GM23338 (cell line): ENCODE measurements at regions not wholly inside any gene's neighbourhood (a gene's known extent, or its start where the extent isn't known, plus 50 kb on each side); places are given as distances from the start of the nearest gene placed in this dataset.

Source experiments
- ATAC-seq: fragments of 200-7000 bp; cut with Tn5 transposase; 3 replicates; pipeline ENCODE4 v1.9.1; 2020
- DNase-seq: peaks from one replicate; pipeline ENCODE4 v3.0.0-alpha.2; 2015; ENCODE audit warnings: low spot score
- H2AFZ ChIP-seq: fragments of 200-600 bp; sonication (generic); 2 replicates; pipeline ENCODE4 v1.8.0; 2016; ENCODE audit warnings: antibody characterized with exemption, mild to moderate bottlenecking, moderate library complexity
- H3F3A ChIP-seq: fragments of 200-600 bp; sonication (generic); replicated peaks from 2 replicates; pipeline ENCODE4 v1.8.0; 2017; ENCODE audit warnings: antibody characterized with exemption, mixed run types, low read depth
- H3K27ac ChIP-seq: fragments of 200-600 bp; sonication (generic); 2 replicates; pipeline ENCODE4 v1.6.1; 2016; ENCODE audit warnings: low read depth
- H3K27me3 ChIP-seq: fragments of 200-600 bp; sonication (generic); 2 replicates; pipeline ENCODE4 v1.8.0; 2016; ENCODE audit warnings: mild to moderate bottlenecking, mixed run types, moderate library complexity; ENCODE audit not compliant: insufficient read depth
- H3K36me3 ChIP-seq: fragments of 200-600 bp; sonication (generic); 2 replicates; pipeline ENCODE4 v1.8.0; 2016; ENCODE audit warnings: mild to moderate bottlenecking; ENCODE audit not compliant: insufficient read depth
- H3K4me1 ChIP-seq: fragments of 200-600 bp; sonication (generic); 2 replicates; pipeline ENCODE4 v1.8.0; 2016; ENCODE audit warnings: mild to moderate bottlenecking, moderate library complexity; ENCODE audit not compliant: insufficient read depth
- H3K4me2 ChIP-seq: fragments of 200-600 bp; sonication (generic); 2 replicates; pipeline ENCODE4 v1.7.1; 2017; ENCODE audit warnings: mixed run types
- H3K4me3 ChIP-seq: fragments of 200-600 bp; sonication (generic); 2 replicates; pipeline ENCODE4 v1.6.1; 2016; ENCODE audit warnings: mixed run types
- H3K79me2 ChIP-seq: fragments of 200-600 bp; sonication (generic); replicated peaks from 2 replicates; pipeline ENCODE4 v1.8.0; 2017; ENCODE audit warnings: mild to moderate bottlenecking; ENCODE audit not compliant: insufficient read depth
- H3K9me2 ChIP-seq: fragments of 200-600 bp; sonication (generic); 2 replicates; pipeline ENCODE4 v1.8.0; 2017; ENCODE audit not compliant: insufficient read depth
- H4K20me1 ChIP-seq: fragments of 200-600 bp; sonication (generic); replicated peaks from 2 replicates; pipeline ENCODE4 v1.8.0; 2017; ENCODE audit warnings: mild to moderate bottlenecking; ENCODE audit not compliant: insufficient read depth
- H3K27ac Mint-ChIP-seq: 2 replicates; pipeline ENCODE4 v1.8.0; 2020; ENCODE audit warnings: inconsistent platforms, mild to moderate bottlenecking, moderate library complexity, mixed read lengths
- H3K27me3 Mint-ChIP-seq: 3 replicates; pipeline ENCODE4 v1.8.0; 2022; ENCODE audit warnings: low read depth, mild to moderate bottlenecking, moderate library complexity, mixed read lengths, inconsistent platforms; ENCODE audit not compliant: insufficient read depth, poor library complexity
- H3K36me3 Mint-ChIP-seq: 3 replicates; pipeline ENCODE4 v1.8.0; 2021; ENCODE audit warnings: low read depth, mild to moderate bottlenecking, inconsistent platforms, moderate library complexity, mixed read lengths
- H3K4me1 Mint-ChIP-seq: 3 replicates; pipeline ENCODE4 v1.8.0; 2020; ENCODE audit warnings: mild to moderate bottlenecking, inconsistent platforms, mixed read lengths
- H3K4me3 Mint-ChIP-seq: 3 replicates; pipeline ENCODE4 v1.8.0; 2021; ENCODE audit warnings: moderate library complexity, mild to moderate bottlenecking, inconsistent platforms, mixed read lengths
- H3K9me3 Mint-ChIP-seq: 3 replicates; pipeline ENCODE4 v1.8.0; 2020; ENCODE audit warnings: moderate library complexity, mild to moderate bottlenecking, inconsistent platforms, mixed read lengths
- CREB1 ChIP-seq: fragments of 250-450 bp; sonication (Bioruptor Pico); IDR thresholded peaks from 2 replicates; pipeline ENCODE4 v1.5.0; 2020; ENCODE audit warnings: low read depth, mild to moderate bottlenecking, moderate library complexity
- ETS1 ChIP-seq: IDR thresholded peaks from 2 replicates; pipeline ENCODE4 v1.6.1; 2016; ENCODE audit warnings: antibody characterized with exemption
- EZH2 ChIP-seq: fragments of 200-600 bp; sonication (generic); IDR thresholded peaks from one replicate; pipeline ENCODE4 v1.8.0; 2017; ENCODE audit warnings: antibody characterized with exemption, mild to moderate bottlenecking, low read depth; ENCODE audit not compliant: unreplicated experiment
- EZH2phosphoT487 ChIP-seq: fragments of 200-600 bp; sonication (generic); IDR thresholded peaks from one replicate; pipeline ENCODE4 v1.8.1; 2018; ENCODE audit warnings: antibody characterized with exemption; ENCODE audit not compliant: unreplicated experiment
- JUNB ChIP-seq: IDR thresholded peaks from one replicate; pipeline ENCODE4 v1.6.1; 2016; ENCODE audit warnings: antibody characterized with exemption; ENCODE audit not compliant: unreplicated experiment
- NANOG ChIP-seq: IDR thresholded peaks from 2 replicates; pipeline ENCODE4 v1.6.1; 2016; ENCODE audit warnings: antibody characterized with exemption, borderline replicate concordance
- REST ChIP-seq: IDR thresholded peaks from one replicate; pipeline ENCODE4 v1.6.1; 2018; ENCODE audit warnings: antibody characterized with exemption; ENCODE audit not compliant: unreplicated experiment
- STAT1 ChIP-seq: IDR thresholded peaks from one replicate; pipeline ENCODE4 v1.6.1; 2016; ENCODE audit warnings: antibody characterized with exemption; ENCODE audit not compliant: unreplicated experiment
- ZNF114 ChIP-seq: fragments of 250-450 bp; sonication (Bioruptor Pico); IDR thresholded peaks from 2 replicates; pipeline ENCODE4 v1.5.0; 2020; ENCODE audit warnings: mild to moderate bottlenecking, moderate library complexity
- ZNF462 ChIP-seq: fragments of 250-450 bp; sonication (Bioruptor Pico); IDR thresholded peaks from 2 replicates; pipeline ENCODE4 v1.5.0; 2020; ENCODE audit warnings: mild to moderate bottlenecking, moderate library complexity

DNA sequence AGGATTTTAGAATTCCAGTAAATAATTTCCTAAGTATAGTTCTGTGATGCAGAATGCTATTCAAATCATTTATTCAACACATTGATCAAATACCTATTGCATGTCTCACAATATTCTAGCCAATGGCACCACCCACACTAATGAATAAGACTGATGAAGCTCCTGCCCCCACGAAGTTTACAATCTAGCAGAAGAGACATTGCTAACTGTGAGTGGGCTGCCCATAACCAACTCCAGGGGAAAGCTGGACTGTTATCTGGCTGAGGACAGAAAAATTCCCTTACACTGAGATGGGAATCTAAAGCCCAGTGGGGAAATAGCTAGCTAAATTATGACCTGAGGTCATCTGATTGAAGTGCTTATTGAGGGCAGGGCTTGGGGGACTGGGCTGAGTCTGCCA is 128.8 kb upstream of the LYZL2 start:
- TF ChIP-seq NANOG (no peak), EZH2 (no peak), JUNB (no peak), STAT1 (no peak)
- Mint-ChIP-seq H3K36me3 (no peaks in the 10 kb centered on the region; the same call in 2 of the 3 replicates), H3K27me3 (peaks cover 7% of the 10 kb centered on the region), H3K9me3 (peaks cover 16% of the 10 kb centered on the region), H3K4me3 (no peak overlapping the region), H3K27ac (no peak overlapping the region), H3K4me1 (0 out of 3 replicates have a peak, but pooled peaks cover 2% of the 10 kb centered on the region)
- no peaks in the 10 kb centered on the region for H3K79me2 ChIP-seq
- no peaks in the 10 kb centered on the region for H3F3A ChIP-seq
- ATAC-seq (no peak), DNase-seq (no peak)
- H3K36me3 ChIP-seq: no peaks in the 10 kb centered on the region
- no peak overlapping the region for H3K27ac ChIP-seq
- no peaks in the 10 kb centered on the region for H3K9me2 ChIP-seq
- no peak overlapping the region for H3K4me2 ChIP-seq
- no peaks in the 10 kb centered on the region for H3K27me3 ChIP-seq
- H3K4me3 ChIP-seq: no peak overlapping the region
- H2AFZ ChIP-seq: no peak overlapping the region
- no peaks in the 10 kb centered on the region for H3K4me1 ChIP-seq
- no peaks in the 10 kb centered on the region for H4K20me1 ChIP-seq

DNA sequence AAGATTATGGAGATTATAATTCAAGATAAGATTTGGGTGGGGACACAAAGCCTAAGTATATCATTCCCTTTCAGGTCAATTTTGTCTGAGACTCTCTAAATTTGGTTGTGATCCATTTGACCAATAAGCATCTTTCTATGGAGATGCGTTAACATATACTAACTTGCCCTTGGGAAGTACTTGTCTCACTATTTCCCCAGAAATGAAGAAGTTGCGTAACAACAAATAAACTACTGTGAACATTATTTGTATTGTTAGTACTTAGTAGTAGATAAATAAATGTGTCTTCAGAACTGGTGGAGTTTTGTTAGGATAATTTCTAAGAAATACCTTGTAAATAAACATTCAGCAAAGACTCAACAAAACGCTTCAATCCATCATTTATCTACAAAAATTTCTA is 127.3 kb upstream of the LYZL2 start:
- Mint-ChIP-seq H3K4me1 (0 out of 3 replicates have a peak, but pooled peaks cover 2% of the 10 kb centered on the region), H3K4me3 (no peak overlapping the region)
- TF ChIP-seq NANOG (no peak), ETS1 (no peak), JUNB (no peak), REST (no peak), STAT1 (no peak), ZNF114 (no peak), CREB1 (CRISPR knock-in tag) (no peak), ZNF462 (CRISPR knock-in tag) (no peak), EZH2phosphoT487 (no peak)

More for the DNA sequence above, 127.3 kb upstream of the LYZL2 start:
- H3K79me2 ChIP-seq: no peaks in the 10 kb centered on the region
- no peak overlapping the region for H3K4me2 ChIP-seq
- no peaks in the 10 kb centered on the region for H4K20me1 ChIP-seq
- peaks cover 11% of the 10 kb centered on the region for H3K9me3 Mint-ChIP-seq
- H3K36me3 ChIP-seq: no peaks in the 10 kb centered on the region
- H2AFZ ChIP-seq: no peak overlapping the region
- peaks cover 7% of the 10 kb centered on the region for H3K27me3 Mint-ChIP-seq
- H3K27me3 ChIP-seq: no peaks in the 10 kb centered on the region
- DNase-seq (no peak), ATAC-seq (no peak)
- H3K27ac ChIP-seq: no peak overlapping the region
- no peaks in the 10 kb centered on the region for H3K9me2 ChIP-seq
- no peaks in the 10 kb centered on the region; the same call in 2 of the 3 replicates for H3K36me3 Mint-ChIP-seq
- H3F3A ChIP-seq: no peaks in the 10 kb centered on the region
- no peak overlapping the region for H3K4me3 ChIP-seq
- no peak overlapping the region for H3K27ac Mint-ChIP-seq
- no peaks in the 10 kb centered on the region for H3K4me1 ChIP-seq
